ENCODE measurements at regions not wholly inside any gene's neighbourhood (a gene's known extent, or its start where the extent isn't known, plus 50 kb on each side); places are given as distances from the start of the nearest gene placed in this dataset.

DNA sequence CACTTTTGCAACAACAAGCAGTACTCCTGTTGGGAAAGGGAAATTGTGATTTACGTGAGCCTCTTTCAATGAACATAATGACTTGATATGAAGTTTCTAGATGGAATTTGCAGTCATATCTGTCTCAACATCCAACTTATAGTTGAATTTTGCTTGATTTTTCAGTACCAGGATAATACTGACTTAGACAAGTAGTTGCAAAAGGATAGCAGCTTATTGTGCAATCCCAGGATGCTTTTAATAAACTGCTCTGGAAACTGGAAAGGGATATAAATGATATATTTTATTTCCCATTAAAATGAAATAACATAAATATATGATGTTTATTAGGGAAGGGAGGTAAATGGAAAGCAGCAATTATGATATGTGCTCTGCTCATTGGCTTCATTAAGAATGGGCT is 174.4 kb upstream of the RGMB start:
- no peak for DNase-seq (ENCODE audit: low spot score)
- 89% methylated on average over 1 of the region's 1 CpG for WGBS
- H3K27ac ChIP-seq = no peak overlapping the region
- no peaks in the 10 kb centered on the region for H3K27me3 ChIP-seq (replicated peaks; ENCODE audit: insufficient read depth)
- H3K36me3 ChIP-seq = no peaks in the 10 kb centered on the region
- H3K4me1 ChIP-seq (replicated peaks) = no peaks in the 10 kb centered on the region
- intact Hi-C loops (cut with DNase I) = no loop called here
- no peaks in the 10 kb centered on the region for H3K9me3 ChIP-seq
- TF ChIP-seq POLR2AphosphoS5 (IDR thresholded peaks at IDR 0.05) (no peak), POLR2A (IDR thresholded peaks at IDR 0.05) (no peak)
- TF ChIP-seq, protein P1, sequence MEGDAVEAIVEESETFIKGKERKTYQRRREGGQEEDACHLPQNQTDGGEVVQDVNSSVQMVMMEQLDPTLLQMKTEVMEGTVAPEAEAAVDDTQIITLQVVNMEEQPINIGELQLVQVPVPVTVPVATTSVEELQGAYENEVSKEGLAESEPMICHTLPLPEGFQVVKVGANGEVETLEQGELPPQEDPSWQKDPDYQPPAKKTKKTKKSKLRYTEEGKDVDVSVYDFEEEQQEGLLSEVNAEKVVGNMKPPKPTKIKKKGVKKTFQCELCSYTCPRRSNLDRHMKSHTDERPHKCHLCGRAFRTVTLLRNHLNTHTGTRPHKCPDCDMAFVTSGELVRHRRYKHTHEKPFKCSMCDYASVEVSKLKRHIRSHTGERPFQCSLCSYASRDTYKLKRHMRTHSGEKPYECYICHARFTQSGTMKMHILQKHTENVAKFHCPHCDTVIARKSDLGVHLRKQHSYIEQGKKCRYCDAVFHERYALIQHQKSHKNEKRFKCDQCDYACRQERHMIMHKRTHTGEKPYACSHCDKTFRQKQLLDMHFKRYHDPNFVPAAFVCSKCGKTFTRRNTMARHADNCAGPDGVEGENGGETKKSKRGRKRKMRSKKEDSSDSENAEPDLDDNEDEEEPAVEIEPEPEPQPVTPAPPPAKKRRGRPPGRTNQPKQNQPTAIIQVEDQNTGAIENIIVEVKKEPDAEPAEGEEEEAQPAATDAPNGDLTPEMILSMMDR (IDR thresholded peaks at IDR 0.05) = no peak
- no peak overlapping the region for H3K4me3 ChIP-seq

DNA sequence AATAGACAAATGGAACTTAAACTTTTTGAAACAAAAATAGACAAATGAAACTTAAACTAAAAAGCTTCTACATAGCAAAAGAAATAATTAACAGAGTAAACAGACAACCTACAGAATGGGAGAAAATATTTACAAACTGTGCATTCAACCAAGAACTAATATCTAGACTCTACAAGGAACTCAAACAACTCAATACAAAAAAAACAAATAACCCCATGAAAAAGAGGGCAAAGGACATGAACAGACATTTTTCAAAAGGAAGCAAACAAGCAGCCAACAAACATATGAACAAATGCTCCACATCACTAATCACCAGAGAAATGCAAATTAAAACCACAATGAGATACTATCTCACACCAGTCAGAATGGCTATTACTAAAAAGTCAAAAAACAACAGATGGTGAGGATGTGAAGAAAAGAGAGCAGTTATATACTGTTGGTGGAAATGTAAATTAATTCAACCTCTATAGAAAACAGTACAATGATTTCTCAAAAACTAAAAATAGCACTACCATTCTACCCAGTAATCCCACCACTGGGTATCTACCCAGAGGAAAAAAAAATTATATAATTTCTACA is 170.8 kb upstream of the RGMB start:
- TF ChIP-seq, protein P1 (IDR thresholded peaks at IDR 0.05) = no peak
- TF ChIP-seq POLR2A (IDR thresholded peaks at IDR 0.05) = no peak
- TF ChIP-seq POLR2AphosphoS5 (IDR thresholded peaks at IDR 0.05) = no peak
- no peak for DNase-seq (ENCODE audit: low spot score)

DNA sequence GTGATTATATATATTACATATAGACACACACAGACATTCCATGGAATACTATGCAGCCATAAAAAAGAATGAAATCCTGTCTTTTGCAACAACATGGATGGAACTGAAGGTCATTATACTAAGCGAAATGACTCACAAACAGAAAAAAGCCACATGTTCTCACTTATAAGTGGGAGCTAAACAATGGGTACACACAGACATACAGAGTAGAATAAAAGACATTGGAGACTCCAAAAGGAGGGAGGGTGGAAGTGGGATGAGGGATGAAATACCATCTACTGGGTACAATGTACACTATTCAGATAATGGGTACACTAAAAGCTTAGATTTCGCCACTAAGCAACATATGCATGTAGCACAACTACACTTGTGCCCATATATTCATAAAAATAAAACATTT is 170.0 kb upstream of the RGMB start:
- no peak overlapping the region for H3K4me3 ChIP-seq
- 94% methylated on average over 2 of the region's 2 CpGs for WGBS
- H3K36me3 ChIP-seq = no peaks in the 10 kb centered on the region
- no peaks in the 10 kb centered on the region for H3K27me3 ChIP-seq (replicated peaks; ENCODE audit: insufficient read depth)
- H3K27ac ChIP-seq = no peak overlapping the region
- intact Hi-C loops (cut with DNase I) = no loop called here
- H3K4me1 ChIP-seq (replicated peaks) = no peaks in the 10 kb centered on the region
- no peak for TF ChIP-seq POLR2AphosphoS5 (IDR thresholded peaks at IDR 0.05)
- TF ChIP-seq, protein P1 (IDR thresholded peaks at IDR 0.05) = no peak
- H3K9me3 ChIP-seq = no peaks in the 10 kb centered on the region
- no peak for DNase-seq (ENCODE audit: low spot score)

More for the DNA sequence above, 170.8 kb upstream of the RGMB start:
- H3K36me3 ChIP-seq = no peaks in the 10 kb centered on the region
- H3K27ac ChIP-seq = no peak overlapping the region
- no peaks in the 10 kb centered on the region for H3K27me3 ChIP-seq (replicated peaks; ENCODE audit: insufficient read depth)
- no peaks in the 10 kb centered on the region for H3K4me1 ChIP-seq (replicated peaks)
- H3K9me3 ChIP-seq = no peaks in the 10 kb centered on the region
- H3K4me3 ChIP-seq = no peak overlapping the region
- intact Hi-C loops (cut with DNase I) = no loop called here

DNA sequence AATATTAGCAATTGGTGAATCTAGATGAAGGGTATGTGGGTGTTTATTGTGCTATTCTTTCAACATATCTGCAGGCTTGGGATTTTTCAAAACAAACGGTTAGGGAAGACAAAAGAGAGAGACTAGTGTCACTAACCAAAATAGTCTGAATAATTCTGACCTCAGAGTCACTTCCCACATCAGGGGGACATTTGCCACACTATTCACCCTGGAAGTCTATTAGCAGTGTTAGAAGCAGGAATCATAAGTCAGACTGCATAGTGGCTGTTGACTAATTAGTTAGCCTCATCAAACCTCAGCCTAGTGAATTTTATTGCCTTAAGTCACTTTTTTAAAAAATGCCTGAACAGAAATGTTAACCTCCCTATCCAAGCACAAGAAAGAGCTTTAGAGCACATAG is 169.2 kb upstream of the RGMB start:
- H3K36me3 ChIP-seq = no peaks in the 10 kb centered on the region
- no peak for DNase-seq (ENCODE audit: low spot score)
- 50% methylated on average over 1 of the region's 1 CpG for WGBS
- no peaks in the 10 kb centered on the region for H3K9me3 ChIP-seq
- H3K27ac ChIP-seq = no peak overlapping the region
- no peaks in the 10 kb centered on the region for H3K27me3 ChIP-seq (replicated peaks; ENCODE audit: insufficient read depth)
- TF ChIP-seq POLR2AphosphoS5 (IDR thresholded peaks at IDR 0.05) (no peak), POLR2A (IDR thresholded peaks at IDR 0.05) (no peak)
- TF ChIP-seq, protein P1 (IDR thresholded peaks at IDR 0.05) = no peak
- intact Hi-C loops (cut with DNase I) = no loop called here
- H3K4me3 ChIP-seq = no peak overlapping the region
- no peaks in the 10 kb centered on the region for H3K4me1 ChIP-seq (replicated peaks)

DNA sequence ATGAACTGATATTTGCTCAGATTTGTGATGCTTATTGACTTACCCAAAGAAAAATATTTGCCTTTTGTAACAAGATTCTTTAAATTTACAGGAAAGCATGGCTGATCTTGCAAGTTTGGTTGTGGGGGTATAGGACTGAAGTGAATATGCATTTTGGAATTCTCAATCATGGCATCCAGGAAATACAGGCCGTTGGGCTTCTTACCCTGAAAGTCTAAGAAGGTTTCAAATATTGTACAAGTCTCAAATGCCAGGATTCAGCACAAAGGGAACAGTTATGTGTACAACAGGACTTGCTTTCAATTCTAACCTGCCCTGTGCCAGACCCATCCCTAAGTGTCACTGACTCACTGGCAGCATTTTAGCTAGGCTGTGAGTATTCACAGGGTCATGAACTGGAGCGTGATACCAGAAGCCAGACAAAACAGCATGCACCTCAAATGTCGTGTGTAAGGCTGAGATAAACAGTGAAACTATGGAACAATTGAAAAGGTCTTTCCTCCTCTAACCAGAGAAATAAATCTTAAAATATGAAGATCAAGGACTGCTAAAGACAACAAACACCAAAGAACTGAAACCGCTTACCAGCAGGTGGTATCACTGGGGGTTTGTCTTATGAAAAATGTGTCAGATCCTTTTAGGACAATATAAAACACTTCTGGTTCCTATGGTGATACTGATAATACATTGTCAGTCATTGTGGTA is 168.6 kb upstream of the RGMB start:
- no peak overlapping the region for H3K27ac ChIP-seq
- intact Hi-C loops (cut with DNase I) = no loop called here
- H3K9me3 ChIP-seq = no peaks in the 10 kb centered on the region
- H3K4me1 ChIP-seq (replicated peaks) = no peaks in the 10 kb centered on the region
- H3K4me3 ChIP-seq = no peak overlapping the region
- no peaks in the 10 kb centered on the region for H3K27me3 ChIP-seq (replicated peaks; ENCODE audit: insufficient read depth)
- H3K36me3 ChIP-seq = no peaks in the 10 kb centered on the region
- WGBS = 52% methylated on average over 4 of the region's 4 CpGs
- TF ChIP-seq POLR2A (IDR thresholded peaks at IDR 0.05) = no peak
- TF ChIP-seq POLR2AphosphoS5 (IDR thresholded peaks at IDR 0.05) = no peak
- TF ChIP-seq, protein P1 (IDR thresholded peaks at IDR 0.05) = no peak
- no peak for DNase-seq (ENCODE audit: low spot score)
